Uterus (tissue), 3 donors: ENCODE measurements at regions not wholly inside any gene's neighbourhood (a gene's known extent, or its start where the extent isn't known, plus 50 kb on each side); places are given as distances from the start of the nearest gene placed in this dataset.

Source experiments
- DNase-seq, 2 donors: peaks; one replicate each; pipeline ENCODE4 v3.0.0-alpha.2; 2019 to 2020
- H3K27ac ChIP-seq, 2 donors: fragments of 200-600 bp; sonication (generic); 1 replicate in 1 of 2; 2 replicates in 1 of 2; pipeline ENCODE4 v1.5.1; 2016 to 2018
- H3K27me3 ChIP-seq, 2 donors: fragments of 200-600 bp; sonication (generic); one replicate each; pipeline ENCODE4 v1.5.1; 2018 to 2019; ENCODE audit warnings: control low read depth in 1 of 2
- H3K36me3 ChIP-seq, 2 donors: fragments of 200-600 bp; sonication (generic); one replicate each; pipeline ENCODE4 v1.5.1; 2019; ENCODE audit warnings: control low read depth in 1 of 2
- H3K4me1 ChIP-seq, 2 donors: fragments of 200-600 bp; sonication (generic); one replicate each; pipeline ENCODE4 v1.5.1; 2018 to 2019; ENCODE audit warnings: control low read depth in 1 of 2
- H3K4me3 ChIP-seq, 2 donors: fragments of 200-600 bp; sonication (generic); 1 replicate in 1 of 2; 2 replicates in 1 of 2; pipeline ENCODE4 v1.5.1; 2018 to 2019; ENCODE audit warnings: mild to moderate bottlenecking in 1 of 2
- H3K9me3 ChIP-seq, 2 donors: fragments of 200-600 bp; sonication (generic); one replicate each; pipeline ENCODE4 v1.5.1; 2019; ENCODE audit warnings: control low read depth in 1 of 2
- POLR2A ChIP-seq, 2 donors: fragments of 450-650 bp; IDR thresholded peaks; one replicate each; pipeline ENCODE4 v1.6.1; 2016; ENCODE audit warnings: antibody characterized with exemption in 2 of 2, mild to moderate bottlenecking in 1 of 2, moderate library complexity in 1 of 2
- intact Hi-C: fragments of 100-400 bp; cut with DNase I; formaldehyde crosslinking; loops from one replicate; pipeline ENCODE4 v1.15.1; 2023; ENCODE audit warnings: low total_unique reads
- TF ChIP-seq, protein P1 (sequence below), 4 experiments: fragments of 200-600 bp in 2 of 4; fragments of 450-650 bp in 2 of 4; sonication (generic) in 2 of 4; IDR thresholded peaks; one replicate each; pipeline ENCODE4 v1.5.1; 2016 to 2019; ENCODE audit warnings: antibody characterized with exemption in 4 of 4, mild to moderate bottlenecking in 2 of 4, moderate library complexity in 1 of 4
- donor health status: DM: yes; HTN: yes; CAD: no.

DNA sequence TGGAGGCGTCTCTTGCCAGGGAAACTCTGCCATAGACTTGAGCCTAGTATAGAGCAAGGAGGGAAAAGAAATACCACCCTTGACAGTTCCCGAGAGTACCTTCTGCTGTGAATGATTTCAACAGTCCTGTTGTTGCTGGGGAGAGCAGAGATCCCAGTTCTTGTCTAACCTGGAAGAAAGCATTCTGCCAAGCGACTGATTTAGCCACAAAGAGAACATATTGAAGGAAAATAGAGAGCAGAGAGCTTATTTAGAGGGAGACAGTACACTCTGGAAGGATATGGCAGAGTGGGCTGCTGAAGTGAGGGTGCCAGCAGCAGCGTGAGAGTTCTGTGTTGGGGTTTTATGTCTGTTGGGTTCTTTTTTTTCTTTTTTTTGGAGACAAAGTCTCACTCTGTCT is 966.9 kb upstream of the TMEM132C start:
- Histone ChIP-seq H3K4me1 (no peaks in the 10 kb centered on the region), H3K27ac (no peak overlapping the region), H3K27me3 (no peaks in the 10 kb centered on the region), H3K36me3 (no peaks in the 10 kb centered on the region), H3K4me3 (no peak overlapping the region), H3K9me3 (no peaks in the 10 kb centered on the region)
- TF ChIP-seq POLR2A (IDR thresholded peaks at IDR 0.05) = no peak
- TF ChIP-seq, protein P1, sequence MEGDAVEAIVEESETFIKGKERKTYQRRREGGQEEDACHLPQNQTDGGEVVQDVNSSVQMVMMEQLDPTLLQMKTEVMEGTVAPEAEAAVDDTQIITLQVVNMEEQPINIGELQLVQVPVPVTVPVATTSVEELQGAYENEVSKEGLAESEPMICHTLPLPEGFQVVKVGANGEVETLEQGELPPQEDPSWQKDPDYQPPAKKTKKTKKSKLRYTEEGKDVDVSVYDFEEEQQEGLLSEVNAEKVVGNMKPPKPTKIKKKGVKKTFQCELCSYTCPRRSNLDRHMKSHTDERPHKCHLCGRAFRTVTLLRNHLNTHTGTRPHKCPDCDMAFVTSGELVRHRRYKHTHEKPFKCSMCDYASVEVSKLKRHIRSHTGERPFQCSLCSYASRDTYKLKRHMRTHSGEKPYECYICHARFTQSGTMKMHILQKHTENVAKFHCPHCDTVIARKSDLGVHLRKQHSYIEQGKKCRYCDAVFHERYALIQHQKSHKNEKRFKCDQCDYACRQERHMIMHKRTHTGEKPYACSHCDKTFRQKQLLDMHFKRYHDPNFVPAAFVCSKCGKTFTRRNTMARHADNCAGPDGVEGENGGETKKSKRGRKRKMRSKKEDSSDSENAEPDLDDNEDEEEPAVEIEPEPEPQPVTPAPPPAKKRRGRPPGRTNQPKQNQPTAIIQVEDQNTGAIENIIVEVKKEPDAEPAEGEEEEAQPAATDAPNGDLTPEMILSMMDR (IDR thresholded peaks at IDR 0.05) = no peak
- intact Hi-C loops = no loop called here
- no peak for DNase-seq

DNA sequence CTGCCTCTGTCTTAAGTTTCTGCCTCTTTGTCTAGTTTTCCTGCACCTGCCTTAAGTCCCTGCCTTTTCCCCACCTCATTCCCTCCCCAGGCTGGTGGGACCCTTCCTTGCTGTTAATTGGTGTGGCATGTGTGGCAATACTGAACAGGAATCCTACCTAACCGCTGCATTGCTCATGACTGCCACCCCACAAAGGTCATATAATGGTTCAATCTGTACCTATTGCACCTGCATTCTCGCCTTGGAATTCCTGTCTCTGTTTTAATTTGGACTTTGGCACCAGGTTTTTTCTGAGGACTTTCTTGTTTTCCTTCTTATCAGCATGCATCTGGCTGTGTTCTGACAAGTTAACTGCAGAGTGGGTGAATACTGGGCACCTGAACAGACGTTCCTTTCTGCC is 966.2 kb upstream of the TMEM132C start:
- DNase-seq = no peak
- TF ChIP-seq, protein P1 (IDR thresholded peaks at IDR 0.05) = no peak
- no peak for TF ChIP-seq POLR2A (IDR thresholded peaks at IDR 0.05)
- H3K27me3 ChIP-seq = no peaks in the 10 kb centered on the region
- H3K4me3 ChIP-seq = no peak overlapping the region
- no peak overlapping the region for H3K27ac ChIP-seq
- H3K9me3 ChIP-seq = no peaks in the 10 kb centered on the region
- intact Hi-C loops = no loop called here
- no peaks in the 10 kb centered on the region for H3K4me1 ChIP-seq
- no peaks in the 10 kb centered on the region for H3K36me3 ChIP-seq

DNA sequence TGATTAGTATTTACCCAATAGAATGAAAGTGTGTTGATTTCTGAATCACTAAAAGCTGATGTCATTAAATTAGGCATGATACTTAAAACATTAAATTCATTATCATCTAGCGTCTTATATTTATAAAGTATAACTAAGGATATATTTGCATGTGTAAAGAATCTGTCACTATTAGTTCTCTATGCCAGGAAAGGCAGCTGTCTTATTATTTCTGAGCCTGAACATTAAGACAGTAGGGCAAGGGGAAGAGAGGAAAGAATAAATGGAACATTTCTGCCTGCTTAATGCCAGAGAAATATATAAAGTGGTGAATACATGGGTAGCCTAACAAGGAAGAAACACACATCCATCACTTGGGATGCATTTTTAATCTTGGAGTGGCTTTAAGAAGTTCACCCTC is 965.1 kb upstream of the TMEM132C start:
- H3K4me3 ChIP-seq = no peak overlapping the region
- H3K27ac ChIP-seq = no peak overlapping the region
- TF ChIP-seq, protein P1 (IDR thresholded peaks at IDR 0.05) = no peak
- TF ChIP-seq POLR2A (IDR thresholded peaks at IDR 0.05) = no peak
- DNase-seq = no peak
- H3K27me3 ChIP-seq = no peaks in the 10 kb centered on the region
- H3K36me3 ChIP-seq = no peaks in the 10 kb centered on the region
- intact Hi-C loops = no loop called here
- no peaks in the 10 kb centered on the region for H3K9me3 ChIP-seq
- no peaks in the 10 kb centered on the region for H3K4me1 ChIP-seq

DNA sequence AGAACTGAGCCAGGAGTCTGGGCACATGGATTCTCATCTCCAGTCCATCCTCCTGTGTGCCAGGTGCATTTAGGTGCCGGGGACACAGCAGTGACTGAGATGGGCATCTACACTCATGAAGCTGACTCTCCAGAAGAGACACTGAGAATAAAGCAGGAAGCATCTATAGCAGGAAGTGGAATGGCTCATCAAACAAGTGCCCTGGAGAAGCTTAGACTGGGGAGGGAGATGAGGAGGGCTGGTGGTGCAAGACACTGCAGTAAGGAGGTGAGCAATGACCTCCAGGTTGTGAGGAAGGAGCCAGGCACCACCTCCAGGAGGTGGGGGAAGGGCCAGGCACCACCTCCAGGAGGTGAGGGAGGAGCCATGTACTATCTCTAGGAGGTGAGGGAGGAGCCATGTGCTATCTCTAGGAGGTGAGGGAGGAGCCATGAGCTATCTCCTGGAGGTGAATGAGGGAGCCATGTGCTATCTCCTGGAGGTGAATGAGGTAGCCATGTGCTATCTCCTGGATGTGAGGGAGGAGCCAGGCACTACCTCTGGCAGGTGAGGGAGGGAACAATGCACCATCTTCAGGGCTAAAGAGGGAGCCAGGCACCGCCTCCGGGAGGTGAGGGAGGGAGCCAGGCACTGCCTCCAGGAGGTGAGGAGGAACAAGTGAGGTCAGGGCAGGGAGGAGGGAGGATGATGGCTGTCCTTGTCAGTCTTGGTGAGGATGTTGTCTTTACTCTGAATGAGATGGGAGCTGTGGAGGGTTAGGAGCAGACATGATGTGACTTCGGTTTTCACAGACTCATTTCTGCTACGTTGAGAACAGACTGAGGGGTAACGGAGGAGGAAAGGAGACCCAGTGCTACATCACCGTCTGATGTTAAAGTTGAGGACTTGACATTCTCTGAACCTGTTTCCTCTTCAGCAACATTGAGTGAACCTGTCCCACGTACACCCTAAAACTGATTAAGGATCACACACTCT is 961.9 kb upstream of the TMEM132C start:
- intact Hi-C loops = no loop called here
- no peak for DNase-seq
- H3K4me1 ChIP-seq = no peaks in the 10 kb centered on the region
- H3K36me3 ChIP-seq = no peaks in the 10 kb centered on the region
- no peak overlapping the region for H3K4me3 ChIP-seq
- TF ChIP-seq POLR2A (IDR thresholded peaks at IDR 0.05) = no peak
- TF ChIP-seq, protein P1 (IDR thresholded peaks at IDR 0.05) = no peak
- no peak overlapping the region for H3K27ac ChIP-seq
- H3K9me3 ChIP-seq = no peaks in the 10 kb centered on the region
- H3K27me3 ChIP-seq = no peaks in the 10 kb centered on the region

DNA sequence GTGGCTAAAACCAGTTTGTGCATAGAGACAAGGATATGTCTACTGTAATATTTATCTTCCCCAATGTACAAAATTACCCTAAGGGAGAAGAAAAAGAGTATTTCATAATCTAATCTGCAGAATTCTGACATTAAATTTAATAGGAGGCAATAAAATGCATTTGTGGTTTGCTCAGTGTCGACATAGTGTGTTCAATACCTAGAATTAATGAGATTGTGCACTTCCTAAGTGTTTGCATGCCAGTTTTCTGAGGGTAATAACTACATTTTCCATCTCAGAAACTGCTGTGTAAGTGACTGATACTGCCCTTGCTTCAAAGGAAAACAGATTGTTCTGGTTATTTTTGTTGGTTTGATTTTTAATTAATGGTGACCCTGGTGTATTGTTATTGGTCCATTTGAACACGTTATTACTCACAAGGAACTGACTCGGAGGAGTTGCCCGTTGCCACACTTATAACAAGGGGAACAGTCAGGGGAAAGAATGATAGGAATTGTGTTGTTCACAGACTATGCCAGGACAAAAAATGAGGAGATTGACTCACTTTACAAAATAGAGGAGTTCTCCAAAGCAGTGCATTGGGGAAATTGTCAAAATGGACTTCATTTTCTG is 960.3 kb upstream of the TMEM132C start:
- Histone ChIP-seq H3K36me3 (no peaks in the 10 kb centered on the region), H3K4me1 (no peaks in the 10 kb centered on the region), H3K4me3 (no peak overlapping the region), H3K27ac (no peak overlapping the region), H3K9me3 (no peaks in the 10 kb centered on the region), H3K27me3 (no peaks in the 10 kb centered on the region)
- intact Hi-C loops = no loop called here
- no peak for DNase-seq
- TF ChIP-seq, protein P1 (IDR thresholded peaks at IDR 0.05) = no peak
- no peak for TF ChIP-seq POLR2A (IDR thresholded peaks at IDR 0.05)
